H1 (cell line): ENCODE measurements at regions not wholly inside any gene's neighbourhood (a gene's known extent, or its start where the extent isn't known, plus 50 kb on each side); places are given as distances from the start of the nearest gene placed in this dataset.

Source experiments
- CTCF ChIA-PET: fragments of 300-600 bp; sonication (Branson Sonifier 250); formaldehyde crosslinking; loops from one replicate; lab custom pipeline; 2021; ENCODE audit not compliant: partially characterized antibody; lab: Charles Lee
- POLR2A ChIA-PET: fragments of 300-600 bp; sonication (Branson Sonifier 250); formaldehyde crosslinking; loops from one replicate; lab custom pipeline; 2021; ENCODE audit warnings: inconsistent platforms; ENCODE audit not compliant: partially characterized antibody; lab: Charles Lee
- DNase-seq, 2 experiments: peaks; one replicate each; pipeline versions ENCODE4 v3.0.0 to v3.0.0-alpha.2; 2010 to 2022; ENCODE audit warnings: low spot score in 2 of 2, low read depth in 1 of 2, mixed read lengths in 1 of 2
- FAIRE-seq: peaks from 2 replicates; lab custom pipeline; 2011; peaks lifted over from hg19 to GRCh38; lab: Jason Lieb, UNC
- H2AFZ ChIP-seq: 2 replicates; pipeline ENCODE4 v1.8.1; 2012; ENCODE audit warnings: low read length, inconsistent platforms
- H2AK5ac ChIP-seq: 2 replicates; pipeline ENCODE4 v1.6.1; 2013; ENCODE audit warnings: low read depth, low read length
- H2BK120ac ChIP-seq: replicated peaks from 2 replicates; pipeline ENCODE3; 2013; ENCODE audit warnings: low read depth, low read length, inconsistent platforms
- H2BK12ac ChIP-seq: 2 replicates; pipeline ENCODE4 v1.6.1; 2013; ENCODE audit warnings: low read depth, low read length
- H2BK15ac ChIP-seq: 2 replicates; pipeline ENCODE4 v1.6.1; 2013; ENCODE audit warnings: low read length
- H2BK20ac ChIP-seq: 2 replicates; pipeline ENCODE4 v1.6.1; 2013; ENCODE audit warnings: low read length
- H2BK5ac ChIP-seq: 2 replicates; pipeline ENCODE4 v1.6.1; 2013; ENCODE audit warnings: low read depth, low read length
- H3K14ac ChIP-seq: 2 replicates; pipeline ENCODE4 v1.6.1; 2013; ENCODE audit warnings: inconsistent platforms; ENCODE audit not compliant: insufficient read length
- H3K18ac ChIP-seq: 2 replicates; pipeline ENCODE4 v1.6.1; 2013; ENCODE audit warnings: low read length; ENCODE audit errors: extremely low read depth
- H3K23ac ChIP-seq: 2 replicates; pipeline ENCODE4 v1.6.1; 2013; ENCODE audit warnings: inconsistent platforms; ENCODE audit not compliant: insufficient read length
- H3K23me2 ChIP-seq: 2 replicates; pipeline ENCODE4 v1.6.1; 2013; ENCODE audit warnings: low read depth, low read length
- H3K27ac ChIP-seq: 2 replicates; pipeline ENCODE4 v1.6.1; 2011; ENCODE audit warnings: low read depth, low read length, inconsistent platforms
- H3K27me3 ChIP-seq, 4 experiments: replicated peaks in 1 of 4; 1 replicate in 1 of 4; 2 replicates in 3 of 4; pipeline versions ENCODE4 v1.6.1 to v1.8.1; 2011 to 2013; ENCODE audit warnings: low read length in 3 of 4, mild to moderate bottlenecking in 3 of 4, inconsistent platforms in 2 of 4, mixed read lengths in 2 of 4, moderate library complexity in 1 of 4; ENCODE audit not compliant: control insufficient read depth in 3 of 4, insufficient read depth in 3 of 4; ENCODE audit errors: extremely low read depth in 1 of 4
- H3K36me3 ChIP-seq, 4 experiments: 2 replicates each; pipeline versions ENCODE4 v1.6.1 to v1.8.1; 2011 to 2013; ENCODE audit warnings: mild to moderate bottlenecking in 4 of 4, low read length in 3 of 4, moderate library complexity in 2 of 4, control low read depth in 1 of 4, inconsistent platforms in 1 of 4; ENCODE audit not compliant: insufficient read depth in 4 of 4, control insufficient read depth in 2 of 4
- H3K4ac ChIP-seq: replicated peaks from 2 replicates; pipeline ENCODE3; 2013; ENCODE audit warnings: low read length, low read depth, mixed read lengths, inconsistent platforms; ENCODE audit not compliant: insufficient read length
- H3K4me1 ChIP-seq, 4 experiments: replicated peaks in 1 of 4; 1 replicate in 1 of 4; 2 replicates in 3 of 4; pipeline versions ENCODE4 v1.6.1 to v1.8.1; 2011 to 2013; ENCODE audit warnings: low read length in 3 of 4, inconsistent platforms in 2 of 4, mixed read lengths in 1 of 4; ENCODE audit not compliant: insufficient read depth in 4 of 4, control insufficient read depth in 3 of 4
- H3K4me2 ChIP-seq, 2 experiments: 2 replicates each; pipeline versions ENCODE4 v1.6.1 to v1.8.1; 2011 to 2013; ENCODE audit warnings: low read depth in 2 of 2, low read length in 2 of 2, control low read depth in 1 of 2, inconsistent platforms in 1 of 2, mild to moderate bottlenecking in 1 of 2; ENCODE audit not compliant: insufficient read depth in 1 of 2
- H3K4me3 ChIP-seq, 4 experiments: fragments of 200-600, 300-600 bp in 1 of 4; sonication (generic), shearing (Covaris generic), sonication (Bioruptor Twin) in 1 of 4; 2 replicates each; pipeline versions ENCODE4 v1.5.1 to v1.8.1; 2011 to 2016; ENCODE audit warnings: low read length in 4 of 4, low read depth in 3 of 4, control low read depth in 2 of 4, inconsistent platforms in 2 of 4, mild to moderate bottlenecking in 2 of 4, mixed read lengths in 1 of 4, moderate library complexity in 1 of 4; ENCODE audit not compliant: insufficient read depth in 2 of 4; ENCODE audit errors: extremely low read depth in 1 of 4
- H3K56ac ChIP-seq: replicated peaks from 2 replicates; pipeline ENCODE3; 2013; ENCODE audit warnings: low read depth, mild to moderate bottlenecking, mixed read lengths, low read length, inconsistent platforms; ENCODE audit not compliant: insufficient read length
- H3K79me1 ChIP-seq: 2 replicates; pipeline ENCODE4 v1.6.1; 2013; ENCODE audit warnings: low read depth, low read length, control low read depth
- H3K79me2 ChIP-seq, 2 experiments: 2 replicates each; pipeline versions ENCODE4 v1.6.1 to v1.8.1; 2012 to 2013; ENCODE audit warnings: low read length in 2 of 2, mild to moderate bottlenecking in 2 of 2, inconsistent platforms in 1 of 2; ENCODE audit not compliant: insufficient read depth in 2 of 2, control insufficient read depth in 1 of 2
- H3K9ac ChIP-seq, 4 experiments: replicated peaks in 1 of 4; 1 replicate in 1 of 4; 2 replicates in 3 of 4; pipeline versions ENCODE4 v1.6.1 to v1.8.1; 2011 to 2013; ENCODE audit warnings: low read depth in 3 of 4, low read length in 3 of 4, control low read depth in 2 of 4, mild to moderate bottlenecking in 2 of 4, moderate library complexity in 2 of 4, inconsistent platforms in 1 of 4; ENCODE audit errors: extremely low read depth in 1 of 4
- H3K9me3 ChIP-seq, 2 experiments: 2 replicates each; pipeline versions ENCODE4 v1.6.1 to v1.8.1; 2012 to 2013; ENCODE audit warnings: mild to moderate bottlenecking in 2 of 2, moderate library complexity in 2 of 2, control low read depth in 1 of 2, inconsistent platforms in 1 of 2, low read depth in 1 of 2, low read length in 1 of 2, mixed read lengths in 1 of 2; ENCODE audit not compliant: insufficient read depth in 2 of 2
- H4K20me1 ChIP-seq, 2 experiments: replicated peaks in 1 of 2; 2 replicates each; pipeline versions ENCODE3 to v1.8.1; 2011 to 2013; ENCODE audit warnings: inconsistent platforms in 2 of 2, low read length in 2 of 2, mild to moderate bottlenecking in 1 of 2; ENCODE audit not compliant: insufficient read depth in 2 of 2, control insufficient read depth in 1 of 2
- H4K5ac ChIP-seq: 2 replicates; pipeline ENCODE4 v1.6.1; 2013; ENCODE audit warnings: low read length, low read depth, mixed read lengths, inconsistent platforms; ENCODE audit not compliant: insufficient read length
- H4K8ac ChIP-seq: 2 replicates; pipeline ENCODE4 v1.8.0; 2013; ENCODE audit warnings: mild to moderate bottlenecking, moderate library complexity, low read length, inconsistent platforms; ENCODE audit not compliant: insufficient read depth; ENCODE audit errors: extremely low read depth
- H4K91ac ChIP-seq: replicated peaks from 2 replicates; pipeline ENCODE3; 2013; ENCODE audit warnings: low read length, mixed read lengths, inconsistent platforms; ENCODE audit not compliant: insufficient read length
- BCL11A ChIP-seq, 2 experiments: IDR thresholded peaks; one replicate each; pipeline ENCODE4 v1.6.1; 2011; ENCODE audit warnings: low read depth in 2 of 2, low read length in 2 of 2, mild to moderate bottlenecking in 2 of 2
- EGR1 ChIP-seq: IDR thresholded peaks from 2 replicates; pipeline ENCODE4 v1.6.1; 2011; ENCODE audit warnings: low read depth, low read length, borderline replicate concordance
- EP300 ChIP-seq, 2 experiments: IDR thresholded peaks; 1 replicate in 1 of 2; 2 replicates in 1 of 2; pipeline ENCODE4 v1.6.1; 2011 to 2012; ENCODE audit warnings: low read depth in 2 of 2, low read length in 2 of 2, mild to moderate bottlenecking in 2 of 2, borderline replicate concordance in 1 of 2, inconsistent platforms in 1 of 2, moderate library complexity in 1 of 2
- JUND ChIP-seq: IDR thresholded peaks from 2 replicates; pipeline ENCODE4 v1.6.1; 2011; ENCODE audit warnings: mild to moderate bottlenecking, improper control_type of control experiment, low read length
- KDM5A ChIP-seq: fragments of 200-600 bp; IDR thresholded peaks from 2 replicates; pipeline ENCODE4 v1.7.1; 2012; ENCODE audit warnings: mild to moderate bottlenecking, low read length, inconsistent platforms, mixed read lengths
- RAD21 ChIP-seq, 2 experiments: IDR thresholded peaks in 1 of 2; conservative IDR thresholded peaks in 1 of 2; 2 replicates each; pipeline ENCODE4 v1.6.1; 2011; ENCODE audit warnings: low read depth in 2 of 2, low read length in 2 of 2, improper control_type of control experiment in 1 of 2, inconsistent platforms in 1 of 2, mild to moderate bottlenecking in 1 of 2, moderate library complexity in 1 of 2
- RFX5 ChIP-seq: IDR thresholded peaks from 2 replicates; pipeline ENCODE4 v1.6.1; 2011; ENCODE audit warnings: low read depth, low read length, improper control_type of control experiment, borderline replicate concordance
- SAP30 ChIP-seq: fragments of 300-600 bp; sonication (generic); IDR thresholded peaks from 2 replicates; pipeline ENCODE4 v1.7.1; 2012; ENCODE audit warnings: low read length, moderate library complexity, mild to moderate bottlenecking, inconsistent platforms; ENCODE audit not compliant: insufficient read depth, insufficient replicate concordance
- SIRT6 ChIP-seq: IDR thresholded peaks from one replicate; pipeline ENCODE4 v1.7.1; 2012; ENCODE audit warnings: low read length, inconsistent platforms
- SP2 ChIP-seq: IDR thresholded peaks from 2 replicates; pipeline ENCODE4 v1.6.1; 2012; ENCODE audit warnings: mild to moderate bottlenecking, low read length, inconsistent platforms
- TBP ChIP-seq: IDR thresholded peaks from 2 replicates; pipeline ENCODE4 v1.6.1; 2011; ENCODE audit warnings: low read depth, low read length, improper control_type of control experiment
- YY1 ChIP-seq: IDR thresholded peaks from 2 replicates; pipeline ENCODE4 v1.6.1; 2011; ENCODE audit warnings: low read depth, mild to moderate bottlenecking, low read length
- WGBS, 2 experiments: shearing (Covaris generic) in 1 of 2; methylation state at CpG; one replicate each; pipeline versions ENCODE4 v1.1.6 to v1.1.7; 2013 to 2015; ENCODE audit warnings: low lambda C conversion rate in 2 of 2, mixed read lengths in 2 of 2, inconsistent platforms in 1 of 2, low coverage in 1 of 2, missing lambda C conversion rate in 1 of 2; ENCODE audit not compliant: insufficient replicate concordance in 2 of 2, insufficient coverage in 1 of 2, insufficient read length in 1 of 2; ENCODE audit errors: extremely low coverage in 1 of 2, missing lambda C conversion rate in 1 of 2; 5-methylcytosine and 5-hydroxymethylcytosine counted together

GRCh38 chr1:87600055-87600850, 271.6 kb downstream of the LMO4 start:
- Histone ChIP-seq H3K14ac (no peak overlapping the region), H3K23ac (no peak overlapping the region), H2BK20ac (no peak overlapping the region), H3K27ac (no peak overlapping the region), H4K20me1 (no peaks in the 10 kb centered on the region), H3K9me3 (no peaks in the 10 kb centered on the region), H3K56ac (no peak overlapping the region), H3K4me2 (no peak overlapping the region), H2BK15ac (no peak overlapping the region), H4K5ac (no peak overlapping the region), H2AFZ (no peak overlapping the region), H3K18ac (no peak overlapping the region), H3K36me3 (no peaks in the 10 kb centered on the region), H3K4me3 (no peak overlapping the region), H3K23me2 (no peaks in the 10 kb centered on the region), H3K79me2 (no peaks in the 10 kb centered on the region), H3K4me1 (no peaks in the 10 kb centered on the region), H2BK12ac (no peak overlapping the region), H4K91ac (no peak overlapping the region), H3K27me3 (no peaks in the 10 kb centered on the region), H2BK5ac (no peak overlapping the region), H2BK120ac (no peak overlapping the region), H2AK5ac (no peak overlapping the region), H3K9ac (no peak overlapping the region), H3K4ac (no peak overlapping the region), H4K8ac (no peak overlapping the region), H3K79me1 (no peaks in the 10 kb centered on the region)
- 80% methylated on average over 6 of the region's 6 CpGs; no CpG with 5 or more reads in 1 of the 2 experiments for WGBS, 2 experiments
- no peak for DNase-seq
- FAIRE-seq, result no peak
- CTCF ChIA-PET, result interaction anchor here (0.5 to 1.2 kb wide), 3 partner anchors 26 to 494 kb away, joined by 3 to 4 read pairs (median 3); no protein-coding TSS in a partner anchor
- POLR2A ChIA-PET, result interaction anchor here (1.1 kb wide), 1 partner anchor 272 kb away, joined by 3 read pairs; no protein-coding TSS in a partner anchor
- TF ChIP-seq RAD21 (IDR thresholded peaks at IDR 0.05 in 1 of 2, conservative IDR thresholded peaks at IDR 0.05 in 1 of 2; ENCODE audit: low read depth in 2 of 2, low read length in 2 of 2) (no peak), SAP30 (no peak), JUND (no peak), KDM5A (no peak), BCL11A (IDR thresholded peaks at IDR 0.05; ENCODE audit: low read depth in 2 of 2, low read length in 2 of 2) (no peak), SIRT6 (no peak), EP300 (IDR thresholded peaks at IDR 0.05; ENCODE audit: borderline replicate concordance in 1 of 2, low read depth in 2 of 2, low read length in 2 of 2) (no peak), YY1 (no peak), SP2 (no peak), EGR1 (no peak), RFX5 (no peak), TBP (no peak)
